Activated CD8-positive, alpha-beta memory T cell treated with anti-CD3 and anti-CD28 coated beads, Interleukin-2, amount 10 ng/mL, durations not matched to agents 7 days and 5 days (primary cell): ENCODE measurements at regions not wholly inside any gene's neighbourhood (a gene's known extent, or its start where the extent isn't known, plus 50 kb on each side); places are given as distances from the start of the nearest gene placed in this dataset.

Experiments used
- ATAC-seq: fragments of 150-1000 bp; cut with Tn5 transposase; one replicate; pipeline ENCODE4 v1.10.0; 2021; ENCODE audit warnings: moderate library complexity
- CTCF ChIA-PET: fragments of 350-600 bp; sonication (Branson Sonifier 250); formaldehyde crosslinking; loops from one replicate; lab custom pipeline; 2021; ENCODE audit warnings: antibody characterized with exemption; lab: Charles Lee
- DNase-seq: peaks from one replicate; pipeline ENCODE4 v3.0.0-alpha.2; 2020
- H3K27ac Mint-ChIP-seq: one replicate; pipeline ENCODE4 v1.8.0; 2021; ENCODE audit warnings: mild to moderate bottlenecking, mixed read lengths
- H3K27me3 Mint-ChIP-seq: one replicate; pipeline ENCODE4 v1.8.0; 2021; ENCODE audit warnings: mixed read lengths
- H3K36me3 Mint-ChIP-seq: one replicate; pipeline ENCODE4 v1.8.0; 2021; ENCODE audit warnings: mild to moderate bottlenecking, mixed read lengths
- H3K4me1 Mint-ChIP-seq: one replicate; pipeline ENCODE4 v1.8.0; 2021; ENCODE audit warnings: mixed read lengths
- H3K4me3 Mint-ChIP-seq: one replicate; pipeline ENCODE4 v1.8.0; 2021; ENCODE audit warnings: mild to moderate bottlenecking, moderate library complexity, mixed read lengths
- H3K9me3 Mint-ChIP-seq: one replicate; pipeline ENCODE4 v1.8.0; 2022; ENCODE audit warnings: low read depth, mixed read lengths

- no peaks in the 10 kb centered on the region for H3K9me3 Mint-ChIP-seq
- no peak for DNase-seq
- H3K4me3 Mint-ChIP-seq: no peak overlapping the region
- CTCF ChIA-PET: interaction anchor here (0.5 to 1.6 kb wide), 3 partner anchors 26 to 207 kb away, joined by 3 to 6 read pairs (median 4); partner anchors contain the start of genes ARHGEF3 and TASOR
- H3K27me3 Mint-ChIP-seq: no peaks in the 10 kb centered on the region
- no peak overlapping the region for H3K27ac Mint-ChIP-seq
- H3K4me1 Mint-ChIP-seq: peaks cover 50% of the 10 kb centered on the region
- no peak for ATAC-seq
- peaks cover 12% of the 10 kb centered on the region for H3K36me3 Mint-ChIP-seq
Observed at GRCh38 chr3:56890448-56891091, 88.8 kb upstream of the ARHGEF3 start.

- H3K36me3 Mint-ChIP-seq: peaks cover 17% of the 10 kb centered on the region
- no peaks in the 10 kb centered on the region for H3K9me3 Mint-ChIP-seq
- H3K4me3 Mint-ChIP-seq: no peak overlapping the region
- H3K27ac Mint-ChIP-seq: no peak overlapping the region
- no peaks in the 10 kb centered on the region for H3K27me3 Mint-ChIP-seq
- peaks cover 50% of the 10 kb centered on the region for H3K4me1 Mint-ChIP-seq
- CTCF ChIA-PET: interaction anchor here (0.6 kb wide), 1 partner anchor 365 kb away, joined by 3 read pairs; no protein-coding TSS in a partner anchor
- DNase-seq: no peak
- ATAC-seq: no peak
Observed at GRCh38 chr3:56889131-56889530, 87.4 kb upstream of the ARHGEF3 start.

- peaks cover 15% of the 10 kb centered on the region for H3K36me3 Mint-ChIP-seq
- H3K4me3 Mint-ChIP-seq: no peak overlapping the region
- no peaks in the 10 kb centered on the region for H3K27me3 Mint-ChIP-seq
- no peaks in the 10 kb centered on the region for H3K9me3 Mint-ChIP-seq
- CTCF ChIA-PET: interaction anchor here (0.6 to 1.5 kb wide), 5 partner anchors 10 to 43 kb away, joined by 3 to 5 read pairs (median 3); no protein-coding TSS in a partner anchor
- peak; percentile 72 for ATAC-seq
- peak overlapping the region; percentile 59 for H3K27ac Mint-ChIP-seq
- peak; percentile 67 for DNase-seq
- peaks cover 47% of the 10 kb centered on the region for H3K4me1 Mint-ChIP-seq
Observed at GRCh38 chr3:56887402-56888025, 85.8 kb upstream of the ARHGEF3 start.

GRCh38 chr3:56886314-56886713 is 84.6 kb upstream of the ARHGEF3 start:
- peak overlapping the region; percentile 7 for H3K27ac Mint-ChIP-seq
- CTCF ChIA-PET: no interaction called here
- H3K27me3 Mint-ChIP-seq: no peaks in the 10 kb centered on the region
- no peak overlapping the region for H3K4me3 Mint-ChIP-seq
- peaks cover 52% of the 10 kb centered on the region for H3K4me1 Mint-ChIP-seq
- H3K36me3 Mint-ChIP-seq: peaks cover 24% of the 10 kb centered on the region
- no peaks in the 10 kb centered on the region for H3K9me3 Mint-ChIP-seq
- DNase-seq: no peak
- ATAC-seq: peak; percentile 16

- Mint-ChIP-seq H3K36me3 (peaks cover 28% of the 10 kb centered on the region), H3K4me3 (no peak overlapping the region), H3K27ac (peak overlapping the region; percentile 7), H3K9me3 (no peaks in the 10 kb centered on the region), H3K4me1 (peaks cover 57% of the 10 kb centered on the region), H3K27me3 (no peaks in the 10 kb centered on the region)
- CTCF ChIA-PET: interaction anchor here (1.1 to 1.5 kb wide), 2 partner anchors 28 to 110 kb away, joined by 3 read pairs; no protein-coding TSS in a partner anchor
- DNase-seq (no peak), ATAC-seq (peak; percentile 37)
Observed at GRCh38 chr3:56885879-56886278, 84.1 kb upstream of the ARHGEF3 start.

- no peak for ATAC-seq
- H3K27ac Mint-ChIP-seq: no peak overlapping the region
- CTCF ChIA-PET: interaction anchor here (1.1 to 1.5 kb wide), 2 partner anchors 27 to 111 kb away, joined by 3 read pairs; no protein-coding TSS in a partner anchor
- H3K27me3 Mint-ChIP-seq: no peaks in the 10 kb centered on the region
- H3K36me3 Mint-ChIP-seq: peaks cover 31% of the 10 kb centered on the region
- no peak for DNase-seq
- H3K4me3 Mint-ChIP-seq: no peak overlapping the region
- peaks cover 59% of the 10 kb centered on the region for H3K4me1 Mint-ChIP-seq
- no peaks in the 10 kb centered on the region for H3K9me3 Mint-ChIP-seq
Observed at GRCh38 chr3:56885453-56885852, 83.7 kb upstream of the ARHGEF3 start.

GRCh38 chr3:56884387-56884786 is 82.6 kb upstream of the ARHGEF3 start:
- Mint-ChIP-seq H3K9me3 (no peaks in the 10 kb centered on the region), H3K36me3 (peaks cover 42% of the 10 kb centered on the region), H3K4me3 (no peak overlapping the region), H3K27me3 (no peaks in the 10 kb centered on the region), H3K27ac (no peak overlapping the region), H3K4me1 (peaks cover 67% of the 10 kb centered on the region)
- CTCF ChIA-PET: interaction anchor here (0.8 to 1.5 kb wide), 2 partner anchors 112 to 182 kb away, joined by 3 read pairs; no protein-coding TSS in a partner anchor
- ATAC-seq (no peak), DNase-seq (no peak)

GRCh38 chr3:56883828-56884227 is 82.1 kb upstream of the ARHGEF3 start:
- no peaks in the 10 kb centered on the region for H3K27me3 Mint-ChIP-seq
- no peaks in the 10 kb centered on the region for H3K9me3 Mint-ChIP-seq
- H3K36me3 Mint-ChIP-seq: peaks cover 40% of the 10 kb centered on the region
- DNase-seq: no peak
- CTCF ChIA-PET: interaction anchor here (0.7 to 0.8 kb wide), 2 partner anchors 79 to 181 kb away, joined by 3 read pairs; no protein-coding TSS in a partner anchor
- no peak for ATAC-seq
- H3K4me1 Mint-ChIP-seq: peaks cover 66% of the 10 kb centered on the region
- H3K4me3 Mint-ChIP-seq: no peak overlapping the region
- no peak overlapping the region for H3K27ac Mint-ChIP-seq

- Mint-ChIP-seq H3K36me3 (peaks cover 40% of the 10 kb centered on the region), H3K27ac (no peak overlapping the region), H3K4me3 (no peak overlapping the region), H3K4me1 (peaks cover 68% of the 10 kb centered on the region), H3K9me3 (no peaks in the 10 kb centered on the region), H3K27me3 (no peaks in the 10 kb centered on the region)
- no peak for ATAC-seq
- CTCF ChIA-PET: interaction anchor here (0.7 to 1.0 kb wide), 2 partner anchors 65 to 80 kb away, joined by 3 read pairs; no protein-coding TSS in a partner anchor
- no peak for DNase-seq
Observed at GRCh38 chr3:56882896-56883295, 81.1 kb upstream of the ARHGEF3 start.

- H3K4me1 Mint-ChIP-seq: peaks cover 62% of the 10 kb centered on the region
- CTCF ChIA-PET: no interaction called here
Observed at GRCh38 chr3:56881841-56882240, 80.1 kb upstream of the ARHGEF3 start.

GRCh38 chr3:56880720-56881575 is 79.2 kb upstream of the ARHGEF3 start:
- DNase-seq (no peak), ATAC-seq (no peak)
- CTCF ChIA-PET: no interaction called here
- Mint-ChIP-seq H3K9me3 (no peaks in the 10 kb centered on the region), H3K27me3 (no peaks in the 10 kb centered on the region), H3K27ac (no peak overlapping the region), H3K4me1 (peaks cover 62% of the 10 kb centered on the region), H3K4me3 (no peak overlapping the region), H3K36me3 (peaks cover 36% of the 10 kb centered on the region)

More at GRCh38 chr3:56881841-56882240, 80.1 kb upstream of the ARHGEF3 start:
- Mint-ChIP-seq H3K36me3 (peaks cover 40% of the 10 kb centered on the region), H3K27me3 (no peaks in the 10 kb centered on the region), H3K9me3 (no peaks in the 10 kb centered on the region), H3K4me3 (no peak overlapping the region), H3K27ac (no peak overlapping the region)
- ATAC-seq (no peak), DNase-seq (no peak)

GRCh38 chr3:56879436-56880215 is 77.9 kb upstream of the ARHGEF3 start:
- Mint-ChIP-seq H3K4me1 (peaks cover 53% of the 10 kb centered on the region), H3K27ac (peak overlapping the region; percentile 45), H3K4me3 (no peak overlapping the region), H3K36me3 (peaks cover 29% of the 10 kb centered on the region), H3K9me3 (no peaks in the 10 kb centered on the region), H3K27me3 (no peaks in the 10 kb centered on the region)
- ATAC-seq: peak; percentile 24
- CTCF ChIA-PET: interaction anchor here (0.8 kb wide), 1 partner anchor 23 kb away, joined by 3 read pairs; no protein-coding TSS in a partner anchor
- no peak for DNase-seq
